Activated CD8-positive, alpha-beta memory T cell treated with anti-CD3 and anti-CD28 coated beads for 48 hours (primary cell): ENCODE measurements at regions not wholly inside any gene's neighbourhood (a gene's known extent, or its start where the extent isn't known, plus 50 kb on each side); places are given as distances from the start of the nearest gene placed in this dataset.

Source experiments
- DNase-seq, 3 experiments: peaks; one replicate each; pipeline ENCODE4 v3.0.0-alpha.2; 2020; ENCODE audit warnings: low read depth in 2 of 3, low spot score in 2 of 3

DNA sequence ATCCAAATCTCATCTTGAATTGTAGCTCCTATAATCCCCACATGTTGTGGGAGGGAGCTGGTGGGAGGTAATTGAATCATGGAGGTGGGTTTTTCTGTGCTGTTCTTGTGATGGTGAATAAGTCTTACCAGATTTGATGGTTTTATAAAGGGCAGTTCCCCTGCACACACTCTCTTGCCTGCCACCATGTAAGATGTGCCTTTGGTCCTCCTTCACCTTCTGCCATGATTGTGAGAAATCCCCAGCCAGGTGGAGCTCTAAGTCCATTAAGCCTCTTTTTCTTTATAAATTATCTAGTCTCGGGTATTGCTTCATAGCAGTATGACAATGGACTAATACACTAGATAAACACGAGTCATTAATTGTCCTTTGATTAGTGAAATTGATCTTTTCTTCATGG is 214.5 kb upstream of the CFAP20DC start:
- no peak for DNase-seq

DNA sequence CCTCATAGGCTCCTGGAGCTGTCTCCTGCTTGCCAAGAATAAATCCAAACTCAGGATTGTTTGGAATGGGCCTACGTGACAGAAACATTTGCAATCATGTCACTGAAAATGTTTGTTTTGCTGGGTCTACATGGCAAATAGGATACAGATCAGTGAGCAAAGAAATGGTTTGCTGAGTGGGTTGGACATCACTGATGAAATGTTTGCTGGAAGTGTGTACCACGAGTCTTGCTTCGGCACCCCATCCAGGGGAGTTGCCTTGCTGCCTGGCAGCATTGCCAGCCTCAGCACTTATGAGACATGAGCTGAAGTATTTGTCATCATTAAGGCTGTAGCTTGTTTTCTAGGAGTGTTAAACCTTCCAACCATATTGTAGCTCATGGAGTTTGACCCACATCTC is 213.3 kb upstream of the CFAP20DC start:
- no peak for DNase-seq

DNA sequence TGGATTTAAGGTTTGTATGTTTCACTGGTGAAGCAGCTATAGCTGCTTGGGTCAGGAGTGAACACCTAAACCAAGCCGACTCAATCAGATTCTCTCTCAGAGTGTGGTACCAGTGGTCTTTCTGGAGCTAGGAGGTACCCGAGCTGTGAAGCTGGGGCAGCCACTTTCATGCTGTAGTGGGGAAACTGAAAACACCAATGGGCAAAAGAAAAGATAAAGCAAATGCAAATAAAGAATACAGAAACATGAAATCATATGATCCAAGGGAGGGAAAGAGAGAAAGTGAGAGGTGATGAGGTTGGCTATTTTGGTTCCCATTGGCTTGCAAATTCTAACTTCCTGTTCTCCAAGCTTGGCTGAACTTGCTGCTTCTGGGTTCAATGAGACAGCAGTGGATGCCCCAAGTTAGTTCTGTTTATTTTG is 212.3 kb upstream of the CFAP20DC start:
- no peak for DNase-seq

DNA sequence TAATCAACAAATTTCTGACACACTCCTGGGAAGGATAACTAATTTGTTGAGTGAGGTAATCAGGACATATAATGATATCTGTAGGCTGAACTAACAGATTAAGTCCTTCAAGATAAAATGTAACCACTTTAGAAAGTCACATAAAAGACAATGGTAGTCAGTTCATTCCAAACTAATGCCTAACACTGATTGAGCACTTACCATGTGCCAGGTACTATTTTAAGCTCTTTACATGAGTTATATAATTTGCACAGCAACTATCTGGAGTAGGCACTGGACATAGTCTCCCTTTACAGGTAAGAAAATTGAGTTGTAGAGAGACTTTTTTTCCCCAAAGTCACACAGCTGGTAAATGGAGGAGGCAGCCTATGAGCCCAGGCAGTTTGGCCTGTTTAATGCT is 211.2 kb upstream of the CFAP20DC start:
- no peak for DNase-seq

DNA sequence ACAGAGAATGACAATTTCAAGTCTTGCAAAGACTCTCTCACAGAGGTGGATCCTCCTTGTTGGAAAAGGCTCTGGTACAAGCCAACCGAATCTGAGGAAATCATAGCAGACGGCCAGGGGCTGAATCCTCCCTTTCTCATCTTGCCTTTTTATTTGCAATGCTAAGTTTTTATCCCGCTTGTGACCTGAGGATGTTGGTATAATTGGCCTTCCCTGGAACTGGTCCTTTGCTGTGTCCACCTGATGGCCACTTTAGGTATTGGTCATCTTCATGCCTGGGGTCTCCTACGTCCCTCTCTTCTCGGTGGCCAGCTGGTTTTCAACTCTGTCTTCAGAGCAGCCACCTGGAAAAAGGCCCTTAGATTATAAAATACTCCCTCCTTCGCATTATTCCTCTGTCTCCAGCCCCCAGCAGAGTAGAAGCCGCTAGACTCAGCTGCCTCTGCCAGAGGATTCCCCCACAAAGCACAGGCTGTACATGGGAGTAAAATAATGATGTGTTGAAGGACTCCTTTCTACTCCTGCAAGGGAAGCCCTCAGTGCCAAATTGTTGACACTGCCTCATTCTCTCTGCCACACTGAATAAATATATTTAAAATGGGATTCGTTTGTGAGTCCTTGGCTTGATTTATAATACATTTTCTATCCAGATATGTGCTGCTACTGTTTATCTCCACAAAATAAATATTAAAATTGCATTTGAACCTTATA is 208.9 kb upstream of the CFAP20DC start:
- no peak for DNase-seq

DNA sequence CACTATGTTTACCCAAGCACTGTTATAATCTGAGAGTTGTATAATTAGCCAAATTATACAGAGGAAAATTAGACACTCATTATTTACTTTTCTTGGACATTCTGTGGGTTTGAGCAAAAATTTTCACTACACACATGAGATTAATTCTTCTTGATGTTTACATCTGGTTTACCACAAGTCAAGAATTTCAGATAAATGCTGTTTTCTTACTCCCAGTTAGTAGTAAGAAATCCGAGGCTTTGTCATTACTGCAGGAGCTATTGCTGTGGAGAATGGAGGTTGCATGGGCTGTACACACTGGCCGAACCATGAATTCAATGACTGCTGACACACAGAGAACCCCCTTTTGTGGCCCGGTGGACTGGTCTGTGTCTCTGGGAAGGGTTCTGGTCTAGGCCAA is 207.7 kb upstream of the CFAP20DC start:
- DNase-seq, result no peak

DNA sequence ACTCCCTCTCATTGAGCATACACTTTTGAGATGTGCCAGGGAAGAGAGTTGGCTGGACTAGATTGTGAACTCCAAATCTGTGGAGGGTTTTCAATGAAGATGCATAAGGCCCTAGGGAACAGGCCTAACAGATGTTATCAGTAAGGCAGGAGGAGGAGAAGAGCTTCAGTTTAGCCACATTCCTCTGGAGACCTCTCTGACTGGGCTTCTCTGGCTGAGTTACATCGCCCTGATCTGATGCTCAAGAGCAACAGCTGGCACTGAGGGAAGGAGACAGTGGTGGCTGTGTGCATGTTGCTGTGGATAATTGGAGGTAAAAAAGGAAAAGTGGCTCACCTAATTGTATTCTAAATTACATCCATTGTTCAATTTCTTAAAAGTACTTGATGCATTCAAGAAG is 206.4 kb upstream of the CFAP20DC start:
- DNase-seq, result no peak

DNA sequence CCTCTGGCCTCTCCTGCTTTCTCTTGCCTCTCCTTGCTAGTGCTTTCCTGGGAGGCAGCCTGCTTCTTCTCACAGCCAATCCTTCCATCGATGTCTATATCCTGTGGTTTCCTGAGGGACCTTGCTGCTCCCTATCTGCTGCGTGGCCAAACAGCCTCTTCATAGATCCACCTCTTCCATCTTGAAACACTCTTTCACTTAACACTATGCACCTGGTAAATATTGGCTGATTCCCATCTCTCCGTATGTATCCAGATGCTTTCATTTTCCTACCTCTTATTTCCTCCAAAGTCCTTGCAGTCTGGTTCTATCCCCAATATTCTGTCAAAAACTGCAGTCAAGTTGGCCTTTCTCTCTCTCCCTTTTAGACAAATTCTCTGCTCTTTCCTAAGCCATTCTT is 205.2 kb upstream of the CFAP20DC start:
- no peak for DNase-seq

DNA sequence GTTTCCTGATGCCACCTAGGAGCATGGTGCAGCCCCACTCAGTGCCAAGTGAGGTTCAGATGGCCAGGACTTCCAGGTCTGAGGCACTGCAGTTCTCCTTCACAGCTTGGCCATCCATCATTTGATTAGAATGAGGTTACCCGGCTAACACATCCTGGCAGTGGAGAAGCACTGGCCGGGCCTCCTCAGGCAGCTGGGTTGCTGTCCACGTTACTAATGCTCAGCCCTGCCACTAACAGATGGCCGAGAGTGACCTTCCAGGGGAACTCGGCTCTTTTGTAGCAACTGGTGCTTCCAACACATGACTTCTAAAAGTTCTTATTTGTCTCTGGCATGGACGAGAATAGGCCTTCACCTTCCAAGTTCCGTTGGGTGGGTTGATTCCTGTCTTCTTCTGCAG is 204.6 kb upstream of the CFAP20DC start:
- DNase-seq, result no peak

DNA sequence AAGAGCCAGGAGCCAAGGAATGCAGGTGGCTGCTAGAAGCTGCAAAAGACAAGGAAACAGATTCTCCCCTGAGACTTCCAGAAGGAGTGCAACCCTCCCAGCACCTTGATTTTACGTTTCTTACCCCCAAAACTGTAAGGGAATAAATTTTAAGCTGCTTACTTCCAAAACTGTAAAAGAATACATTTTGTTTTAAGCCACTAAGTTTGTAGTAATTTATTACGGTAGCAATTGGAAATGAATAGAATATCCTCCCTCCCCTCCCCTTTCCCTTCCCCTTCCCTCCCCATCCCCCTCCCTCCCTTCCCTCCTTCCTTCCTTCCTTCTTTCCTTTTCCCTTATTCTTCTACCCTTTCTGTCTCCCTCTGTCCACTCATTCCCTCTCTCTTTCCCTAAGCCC is 203.7 kb upstream of the CFAP20DC start:
- DNase-seq, result no peak

DNA sequence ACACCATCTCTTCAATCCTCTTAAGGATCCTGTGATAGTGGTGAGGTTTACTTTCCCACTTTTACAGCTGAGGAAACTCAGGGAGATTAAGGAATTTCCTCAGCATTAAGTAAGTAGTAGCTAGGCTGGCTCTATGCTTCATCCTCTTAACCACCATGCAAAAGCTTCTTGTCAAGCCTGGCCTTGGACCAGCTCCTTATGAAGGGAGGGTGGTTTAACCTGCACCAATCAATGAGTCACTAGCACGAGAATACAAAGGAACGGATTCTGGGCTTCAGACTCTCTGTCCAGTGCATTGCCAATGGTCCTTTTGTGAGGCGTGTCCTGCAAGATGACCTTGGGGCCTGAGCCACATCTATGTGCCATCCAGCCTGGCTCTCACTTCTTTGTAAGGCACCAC is 202.0 kb upstream of the CFAP20DC start:
- no peak for DNase-seq

DNA sequence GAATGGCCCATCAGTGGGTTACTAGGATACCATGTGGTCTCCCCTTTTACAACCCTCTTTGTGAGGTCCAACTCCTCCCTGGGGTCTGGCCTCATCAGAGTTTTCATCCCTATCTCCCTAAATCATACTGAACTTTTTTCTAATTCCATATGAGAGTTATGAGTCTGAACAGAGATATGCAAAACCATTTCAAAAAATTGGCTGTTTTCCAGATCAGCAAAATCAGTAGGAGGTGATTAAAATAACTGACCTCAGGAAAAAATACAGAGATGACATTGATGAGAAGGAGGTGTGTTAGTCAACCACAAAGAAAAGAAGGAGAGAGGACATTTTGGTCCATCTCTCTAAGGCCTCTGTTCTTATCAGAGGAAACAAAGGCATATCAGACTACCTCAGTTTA is 200.8 kb upstream of the CFAP20DC start:
- no peak for DNase-seq

DNA sequence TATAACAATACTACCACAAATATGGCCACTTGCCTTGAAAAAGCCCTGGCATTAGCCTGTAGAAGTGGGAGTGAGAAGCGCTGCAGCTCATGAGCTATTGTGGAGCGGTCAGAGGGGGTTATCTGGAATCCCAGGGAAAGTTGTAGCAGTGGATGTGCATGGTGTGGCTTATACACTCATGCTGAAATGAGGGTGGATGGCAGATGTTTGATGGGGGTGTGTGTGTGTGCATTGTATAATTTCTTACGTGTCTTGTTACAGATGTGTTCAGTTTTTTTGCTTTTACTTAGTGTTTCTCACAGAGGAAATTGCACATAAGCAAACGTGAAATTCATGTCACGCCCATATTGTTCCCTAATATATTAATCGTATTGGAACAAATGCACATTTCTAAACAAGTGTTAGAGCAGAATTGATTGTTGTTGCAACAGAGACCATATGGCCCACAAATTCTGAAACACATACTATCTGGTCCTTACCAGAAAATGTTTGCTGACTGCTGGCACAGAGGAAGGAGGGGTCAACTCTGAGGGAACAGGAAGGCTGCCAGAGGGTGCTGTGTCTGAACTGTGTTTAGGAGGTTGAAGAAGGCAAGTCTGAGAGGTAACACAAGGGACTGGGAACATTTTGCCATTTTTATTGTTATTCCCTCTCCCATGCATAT is 200.0 kb upstream of the CFAP20DC start:
- DNase-seq, result no peak

DNA sequence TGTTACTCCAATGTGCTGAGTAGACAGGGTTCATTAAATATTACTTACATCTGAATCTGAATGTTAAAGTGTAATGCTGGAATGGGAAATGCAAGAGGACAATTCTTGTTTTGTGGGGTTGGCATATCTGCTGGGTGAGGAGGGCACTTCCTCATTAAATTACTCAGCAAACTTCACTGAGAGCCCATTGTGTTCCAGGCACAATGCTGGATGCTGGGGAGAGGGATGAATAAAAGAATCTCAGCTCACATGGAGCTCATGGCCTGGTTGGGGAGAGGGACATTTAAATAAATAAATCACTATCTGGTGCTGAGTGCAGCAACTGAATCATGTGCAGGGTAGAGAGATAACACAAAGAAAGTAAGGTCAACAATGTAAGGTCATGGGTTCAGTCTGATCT is 199.2 kb upstream of the CFAP20DC start:
- DNase-seq, result no peak

DNA sequence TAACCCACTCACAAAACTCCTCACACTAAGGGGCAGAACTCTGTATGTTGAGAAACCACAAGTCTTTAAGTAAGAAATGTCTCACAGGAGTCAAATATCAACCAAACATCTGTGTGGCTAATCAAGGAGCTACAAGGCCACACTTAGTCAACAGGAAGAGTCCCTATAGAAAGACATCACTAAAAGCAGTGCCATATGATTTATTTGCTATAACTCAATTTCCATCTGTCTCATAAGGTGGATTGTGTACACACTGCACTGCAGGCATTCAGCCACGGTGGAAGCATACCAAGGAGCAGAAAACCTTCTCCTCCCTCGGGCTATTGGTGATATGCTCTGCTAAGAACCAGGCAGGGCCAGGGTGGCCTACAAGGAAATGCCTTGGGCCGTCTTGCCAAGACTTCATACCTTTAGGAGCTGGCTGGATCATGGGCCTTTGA is 197.6 kb upstream of the CFAP20DC start:
- DNase-seq, result no peak

DNA sequence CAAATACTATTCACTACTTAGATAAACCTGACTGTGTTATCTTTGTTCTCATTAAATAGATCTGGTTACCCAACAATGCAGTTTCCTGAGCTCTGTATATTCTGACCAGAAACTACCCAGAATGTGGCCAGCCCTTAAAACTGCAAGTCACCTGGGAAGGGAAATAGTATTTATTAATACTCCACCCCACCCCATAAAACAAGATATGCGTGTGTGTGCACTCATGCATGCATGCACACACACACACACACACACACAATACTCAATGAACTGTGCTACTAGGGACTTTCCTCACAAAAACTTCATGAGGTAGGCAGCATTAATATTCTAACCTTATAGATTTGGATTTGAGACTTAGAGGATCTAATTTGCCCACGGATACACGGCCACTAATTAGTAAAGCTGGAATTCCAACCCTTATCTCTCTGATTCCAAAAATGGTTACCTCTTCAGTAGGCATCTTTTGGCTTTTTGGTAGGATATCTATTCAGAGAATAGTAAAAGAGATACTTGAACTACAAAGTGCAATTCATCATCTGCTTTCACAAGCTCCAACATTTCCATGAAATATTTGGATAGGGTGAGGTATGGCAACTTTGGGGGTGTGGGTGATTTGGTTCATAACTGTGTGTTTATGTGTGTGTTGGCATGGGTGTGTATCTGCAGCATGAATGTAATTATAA is 197.0 kb upstream of the CFAP20DC start:
- DNase-seq, result no peak

DNA sequence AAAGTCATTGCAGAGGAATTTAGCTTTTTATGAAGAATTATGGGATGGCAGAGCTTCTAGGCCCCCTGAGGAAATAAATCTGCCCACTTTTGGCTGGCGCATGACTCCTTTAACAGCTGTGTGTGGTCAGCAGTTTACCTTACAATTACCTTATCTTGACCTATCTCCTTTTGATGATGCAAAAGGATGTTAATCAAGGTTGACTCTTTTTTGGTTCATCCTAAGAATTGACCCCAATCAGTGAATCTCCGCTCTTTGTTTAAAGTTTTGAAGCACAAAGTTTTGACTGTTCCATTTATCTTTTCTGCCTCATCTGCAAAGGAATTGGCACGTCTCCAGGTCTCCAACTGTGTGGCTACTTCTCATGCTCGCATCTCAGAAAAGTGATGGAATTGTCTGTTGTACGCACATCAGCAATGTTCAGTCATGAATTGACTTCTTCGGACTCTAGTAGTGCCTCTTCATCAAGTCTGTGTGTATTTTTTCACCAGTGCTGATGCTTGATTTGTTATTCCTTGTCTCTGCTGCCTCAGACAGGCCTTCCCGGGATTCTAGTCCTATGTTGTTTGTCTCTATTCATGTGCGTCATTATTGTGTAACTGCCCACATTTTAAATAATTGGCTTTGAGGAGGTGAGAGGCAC is 196.2 kb upstream of the CFAP20DC start:
- no peak for DNase-seq

DNA sequence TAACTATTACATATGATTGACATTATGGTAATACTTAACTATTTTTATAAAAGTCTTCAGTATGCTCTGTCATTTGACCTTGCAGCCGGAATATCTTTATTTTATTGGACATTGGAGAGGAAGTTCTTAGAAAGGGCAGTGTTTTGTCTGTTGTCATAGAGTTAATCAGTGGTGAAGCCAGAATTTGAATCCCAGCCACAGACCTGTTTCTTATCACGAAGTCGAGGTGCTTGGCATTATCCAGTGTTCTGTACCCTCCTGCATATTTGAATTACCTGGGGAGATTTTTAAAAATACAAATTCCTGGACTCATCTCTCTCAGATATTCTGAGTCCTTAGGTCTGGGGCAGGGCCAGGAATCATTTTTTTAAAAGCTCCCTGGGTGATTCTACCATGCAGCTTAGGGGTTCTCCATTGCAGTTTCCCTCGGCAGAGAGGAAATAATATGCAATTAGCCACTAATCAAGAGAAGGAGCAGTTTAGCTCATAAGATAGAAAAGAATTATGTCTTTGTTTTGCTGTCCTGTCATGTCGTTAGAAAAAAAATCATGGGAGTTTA is 195.6 kb upstream of the CFAP20DC start:
- DNase-seq, result no peak

DNA sequence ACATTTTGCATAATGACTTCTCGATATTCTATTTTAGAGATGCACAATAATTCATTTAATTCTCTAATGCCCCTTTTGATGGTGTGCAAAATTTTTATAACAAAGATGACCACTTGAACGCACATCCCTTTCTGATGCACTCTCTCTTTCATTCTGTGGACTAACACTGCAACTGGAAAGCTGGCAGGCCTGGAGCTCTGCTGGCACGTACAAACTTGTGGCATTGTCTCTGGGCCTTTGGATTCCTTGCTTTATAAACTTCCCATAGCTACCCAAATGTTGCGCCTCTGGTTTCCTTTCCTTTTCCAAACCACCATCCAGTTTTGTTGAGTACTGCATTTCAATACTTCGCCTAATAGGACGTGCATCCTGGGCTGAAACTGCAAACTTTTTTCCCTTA is 194.5 kb upstream of the CFAP20DC start:
- no peak for DNase-seq

DNA sequence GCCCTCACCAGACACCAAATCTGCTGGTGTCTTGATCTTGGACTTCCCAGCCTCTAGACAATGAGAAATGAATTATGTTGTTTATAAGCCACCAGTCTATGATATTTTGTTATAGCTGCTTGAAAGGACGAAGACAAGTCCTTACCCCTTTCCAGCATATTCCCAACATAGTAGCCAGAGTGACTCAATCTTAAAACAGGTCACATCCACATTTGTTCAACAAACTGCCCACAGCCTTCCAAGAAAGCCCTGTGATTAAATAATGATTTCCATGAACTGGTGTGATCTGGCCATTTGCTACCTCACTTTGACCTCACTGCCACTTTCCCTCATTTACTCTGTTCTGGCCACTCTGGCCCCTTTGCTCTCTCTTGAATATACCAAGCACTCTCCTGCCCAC is 193.7 kb upstream of the CFAP20DC start:
- no peak for DNase-seq

DNA sequence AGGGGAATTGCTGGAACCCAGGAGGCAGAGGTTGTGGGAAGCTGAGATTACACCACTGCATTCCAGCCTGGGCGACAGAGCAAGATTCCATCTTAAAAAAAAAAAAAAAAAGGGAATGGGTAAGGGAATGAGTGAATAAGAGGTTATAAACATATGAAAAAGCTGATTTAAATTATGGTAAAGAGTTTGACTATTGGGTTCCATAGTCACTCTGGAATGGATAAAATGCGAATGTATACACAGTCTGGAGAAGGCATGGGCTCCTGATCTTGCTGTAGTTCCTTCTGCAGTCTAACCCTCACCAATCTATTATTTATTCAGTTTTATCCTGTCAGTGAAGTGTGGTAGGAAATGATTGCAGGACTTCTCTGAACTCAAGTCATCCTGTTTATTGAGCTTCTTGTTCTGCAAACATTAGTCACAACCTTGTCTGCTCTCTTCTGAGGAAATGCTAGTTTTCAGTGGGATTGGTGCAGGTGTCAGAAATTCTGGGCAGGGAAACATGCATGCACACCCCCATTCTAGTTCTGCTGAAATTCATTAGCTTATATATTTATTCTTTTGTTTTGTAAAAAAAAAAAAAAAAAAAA is 190.9 kb upstream of the CFAP20DC start:
- DNase-seq, result no peak
